Endothelial cell of umbilical vein (primary cell): ENCODE measurements at regions not wholly inside any gene's neighbourhood (a gene's known extent, or its start where the extent isn't known, plus 50 kb on each side); places are given as distances from the start of the nearest gene placed in this dataset.

Experiments used
- BruUV-seq: library from RNA; stranded (reverse); fragments of 400-500 nt; replicated peaks from 2 replicates; lab custom pipeline; 2021; lab: Mats Ljungman, UMichigan
- CTCF ChIA-PET: fragments of 300-600, 350-600 bp; sonication (Branson Sonifier 250); formaldehyde crosslinking; loops from one replicate; lab custom pipeline; 2021; ENCODE audit warnings: antibody characterized with exemption, inconsistent platforms; lab: Charles Lee
- POLR2A ChIA-PET: fragments of 300-600, 350-600 bp; sonication (Branson Sonifier 250); formaldehyde crosslinking; loops from one replicate; lab custom pipeline; 2021; ENCODE audit warnings: antibody characterized with exemption, inconsistent platforms; lab: Charles Lee
- DNase-seq: peaks from one replicate; pipeline ENCODE4 v3.0.0-alpha.2; 2011; ENCODE audit warnings: low read depth, low spot score
- FAIRE-seq: peaks from 2 replicates; lab custom pipeline; 2011; peaks lifted over from hg19 to GRCh38; lab: Jason Lieb, UNC
- H2AFZ ChIP-seq: 2 replicates; pipeline ENCODE4 v1.6.0; 2012; ENCODE audit warnings: low read depth, low read length, control low read depth, inconsistent platforms
- H3K27ac ChIP-seq: 2 replicates; pipeline ENCODE4 v1.5.1; 2011; ENCODE audit warnings: low read depth, mild to moderate bottlenecking, control low read depth, low read length, moderate library complexity; ENCODE audit not compliant: insufficient read depth
- H3K27me3 ChIP-seq, 2 experiments: 2 replicates each; pipeline versions ENCODE4 v1.6.0 to v1.6.1; 2011; ENCODE audit warnings: low read length in 2 of 2, mixed read lengths in 1 of 2; ENCODE audit not compliant: control insufficient read depth in 2 of 2, insufficient read depth in 2 of 2
- H3K36me3 ChIP-seq, 2 experiments: 2 replicates in 1 of 2; 3 replicates in 1 of 2; pipeline ENCODE4 v1.5.1; 2011; ENCODE audit warnings: low read length in 2 of 2, mild to moderate bottlenecking in 1 of 2, moderate library complexity in 1 of 2; ENCODE audit not compliant: control insufficient read depth in 2 of 2, insufficient read depth in 2 of 2; ENCODE audit errors: extremely low read depth in 1 of 2
- H3K4me1 ChIP-seq: 3 replicates; pipeline ENCODE4 v1.5.1; 2011; ENCODE audit warnings: mild to moderate bottlenecking, low read length; ENCODE audit not compliant: control insufficient read depth, insufficient read depth; ENCODE audit errors: extremely low read depth
- H3K4me2 ChIP-seq: 2 replicates; pipeline ENCODE4 v1.6.1; 2011; ENCODE audit warnings: low read length, control low read depth, mixed read lengths; ENCODE audit not compliant: insufficient read depth
- H3K4me3 ChIP-seq, 3 experiments: fragments of 200-600 bp in 1 of 3; sonication (generic), shearing (Covaris generic) in 1 of 3; replicated peaks in 1 of 3; 2 replicates each; pipeline ENCODE4 v1.5.1; 2011 to 2016; ENCODE audit warnings: control low read depth in 3 of 3, low read length in 3 of 3, mild to moderate bottlenecking in 2 of 3, inconsistent platforms in 1 of 3, low read depth in 1 of 3, moderate library complexity in 1 of 3; ENCODE audit not compliant: insufficient read depth in 1 of 3
- H3K79me2 ChIP-seq: 2 replicates; pipeline ENCODE4 v1.6.0; 2012; ENCODE audit warnings: low read length, inconsistent platforms; ENCODE audit not compliant: control insufficient read depth, insufficient read depth
- H3K9ac ChIP-seq: replicated peaks from 2 replicates; pipeline ENCODE3; 2011; ENCODE audit warnings: low read length, control low read depth; ENCODE audit not compliant: insufficient read depth; ENCODE audit errors: extremely low read depth
- H3K9me1 ChIP-seq: replicated peaks from 3 replicates; pipeline ENCODE4 v1.6.0; 2011; ENCODE audit warnings: mild to moderate bottlenecking, low read length; ENCODE audit not compliant: control insufficient read depth, insufficient read depth; ENCODE audit errors: extremely low read depth
- H3K9me3 ChIP-seq: replicated peaks from 2 replicates; pipeline ENCODE4 v1.5.1; 2012; ENCODE audit warnings: low read length, inconsistent platforms; ENCODE audit not compliant: control insufficient read depth, insufficient read depth
- H4K20me1 ChIP-seq: replicated peaks from 2 replicates; pipeline ENCODE3; 2011; ENCODE audit warnings: mild to moderate bottlenecking, low read length; ENCODE audit not compliant: control insufficient read depth, insufficient read depth; ENCODE audit errors: extremely low read depth
- EZH2 ChIP-seq: IDR thresholded peaks from 2 replicates; pipeline ENCODE4 v1.6.1; 2012; ENCODE audit warnings: borderline replicate concordance, low read depth, mild to moderate bottlenecking, moderate library complexity, low read length, inconsistent platforms; ENCODE audit not compliant: severe bottlenecking
- FOS ChIP-seq: IDR thresholded peaks from 2 replicates; pipeline ENCODE4 v1.6.1; 2011; ENCODE audit warnings: mild to moderate bottlenecking, low read length, moderate library complexity, borderline replicate concordance; ENCODE audit not compliant: insufficient read depth
- GATA2 ChIP-seq: IDR thresholded peaks from 2 replicates; pipeline ENCODE4 v1.7.0; 2011; ENCODE audit warnings: low read depth, mild to moderate bottlenecking, moderate library complexity, mixed read lengths, low read length; ENCODE audit not compliant: insufficient read length, insufficient read depth
- JUN ChIP-seq: IDR thresholded peaks from 2 replicates; pipeline ENCODE4 v1.6.1; 2011; ENCODE audit warnings: borderline replicate concordance, low read depth; ENCODE audit not compliant: insufficient read length, insufficient read depth
- MYC ChIP-seq: IDR thresholded peaks from one replicate; pipeline ENCODE4 v1.6.1; 2011; ENCODE audit warnings: mild to moderate bottlenecking, low read depth, low read length
- POLR2A ChIP-seq: IDR thresholded peaks from 2 replicates; pipeline ENCODE4 v1.6.1; 2012; ENCODE audit warnings: low read depth, mild to moderate bottlenecking, control low read depth, low read length
- POLR2AphosphoS5 ChIP-seq: IDR thresholded peaks from 2 replicates; pipeline ENCODE4 v1.6.1; 2012; ENCODE audit warnings: low read depth, mild to moderate bottlenecking, control low read depth, low read length, moderate library complexity; ENCODE audit not compliant: insufficient read depth
- dilution Hi-C: fragments of 300-500 bp; cut with MboI; formaldehyde crosslinking; loops from one replicate; pipeline ENCODE4 v1.15.0; 2019; ENCODE audit warnings: low sequenced_read_pairs; ENCODE audit not compliant: extremely low pct_ligation_motif_present
- intact Hi-C: fragments of 100-400 bp; cut with micrococcal nuclease; formaldehyde crosslinking; loops from one replicate; pipeline ENCODE4 v1.10.0; 2022
- TF ChIP-seq, protein P1 (sequence below): IDR thresholded peaks from 2 replicates; pipeline ENCODE4 v1.6.1; 2011; ENCODE audit not compliant: insufficient read depth, insufficient read length
- TF ChIP-seq, protein P2 (sequence below), 2 donors: IDR thresholded peaks; 1 replicate in 1 of 2; 2 replicates in 1 of 2; pipeline ENCODE4 v1.5.1; 2011; ENCODE audit warnings: low read length in 2 of 2, mild to moderate bottlenecking in 2 of 2, moderate library complexity in 2 of 2, control low read depth in 1 of 2, inconsistent platforms in 1 of 2, low read depth in 1 of 2; ENCODE audit not compliant: insufficient read depth in 1 of 2; ENCODE audit errors: extremely low read depth in 1 of 2

GRCh38 chr14:40944521-40944920 is 662.2 kb upstream of the LRFN5 start:
- Histone ChIP-seq H3K4me3 (no peak overlapping the region), H4K20me1 (no peaks in the 10 kb centered on the region), H3K4me2 (no peak overlapping the region), H3K4me1 (no peaks in the 10 kb centered on the region), H3K9me1 (no peaks in the 10 kb centered on the region), H3K9ac (no peak overlapping the region), H2AFZ (no peak overlapping the region), H3K27ac (no peak overlapping the region), H3K36me3 (no peaks in the 10 kb centered on the region), H3K79me2 (no peaks in the 10 kb centered on the region), H3K27me3 (no peaks in the 10 kb centered on the region), H3K9me3 (no peaks in the 10 kb centered on the region)
- DNase-seq (no peak), FAIRE-seq (no peak)
- TF ChIP-seq, protein P1, sequence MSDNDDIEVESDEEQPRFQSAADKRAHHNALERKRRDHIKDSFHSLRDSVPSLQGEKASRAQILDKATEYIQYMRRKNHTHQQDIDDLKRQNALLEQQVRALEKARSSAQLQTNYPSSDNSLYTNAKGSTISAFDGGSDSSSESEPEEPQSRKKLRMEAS, result no peak
- TF ChIP-seq POLR2A, result no peak
- TF ChIP-seq EZH2, result no peak
- TF ChIP-seq GATA2, result no peak
- no peak for TF ChIP-seq MYC
- no peak for TF ChIP-seq POLR2AphosphoS5
- TF ChIP-seq JUN, result no peak
- TF ChIP-seq, protein P2, sequence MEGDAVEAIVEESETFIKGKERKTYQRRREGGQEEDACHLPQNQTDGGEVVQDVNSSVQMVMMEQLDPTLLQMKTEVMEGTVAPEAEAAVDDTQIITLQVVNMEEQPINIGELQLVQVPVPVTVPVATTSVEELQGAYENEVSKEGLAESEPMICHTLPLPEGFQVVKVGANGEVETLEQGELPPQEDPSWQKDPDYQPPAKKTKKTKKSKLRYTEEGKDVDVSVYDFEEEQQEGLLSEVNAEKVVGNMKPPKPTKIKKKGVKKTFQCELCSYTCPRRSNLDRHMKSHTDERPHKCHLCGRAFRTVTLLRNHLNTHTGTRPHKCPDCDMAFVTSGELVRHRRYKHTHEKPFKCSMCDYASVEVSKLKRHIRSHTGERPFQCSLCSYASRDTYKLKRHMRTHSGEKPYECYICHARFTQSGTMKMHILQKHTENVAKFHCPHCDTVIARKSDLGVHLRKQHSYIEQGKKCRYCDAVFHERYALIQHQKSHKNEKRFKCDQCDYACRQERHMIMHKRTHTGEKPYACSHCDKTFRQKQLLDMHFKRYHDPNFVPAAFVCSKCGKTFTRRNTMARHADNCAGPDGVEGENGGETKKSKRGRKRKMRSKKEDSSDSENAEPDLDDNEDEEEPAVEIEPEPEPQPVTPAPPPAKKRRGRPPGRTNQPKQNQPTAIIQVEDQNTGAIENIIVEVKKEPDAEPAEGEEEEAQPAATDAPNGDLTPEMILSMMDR (IDR thresholded peaks at IDR 0.05; ENCODE audit: extremely low read depth in 1 of 2, insufficient read depth in 1 of 2, low read depth in 1 of 2, low read length in 2 of 2), result no peak
- TF ChIP-seq FOS, result no peak
- CTCF ChIA-PET, result no interaction called here
- dilution Hi-C loops (no loop called here), intact Hi-C loops (no loop called here)
- POLR2A ChIA-PET, result no interaction called here
- no TSS peak for BruUV-seq
